ENCODE measurements at regions not wholly inside any gene's neighbourhood (a gene's known extent, or its start where the extent isn't known, plus 50 kb on each side); places are given as distances from the start of the nearest gene placed in this dataset.
A peak's percentile ranks its signal among the peaks of the same experiment; 100 is the strongest.

DNA sequence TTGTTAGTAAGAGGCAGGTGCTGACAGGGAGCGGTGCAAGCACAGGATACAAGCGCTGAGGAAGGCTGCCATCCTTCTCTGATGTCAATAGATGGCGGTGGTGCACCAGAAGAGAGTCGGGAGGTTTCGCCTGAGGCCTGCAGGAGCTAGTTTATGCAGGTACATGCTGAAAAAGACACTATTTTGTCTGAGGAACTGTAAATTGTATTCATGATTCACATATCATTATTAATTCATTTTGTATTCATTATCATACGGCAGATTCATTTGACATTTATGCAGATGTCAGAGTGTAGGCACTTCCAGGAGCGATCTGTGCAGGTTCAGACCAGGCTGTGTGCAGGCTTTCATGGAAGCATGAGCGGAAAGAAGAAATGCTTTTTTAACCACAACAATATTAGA lies 824.0 kb downstream of the STIM2 start (continued):
- TF ChIP-seq, protein P1, sequence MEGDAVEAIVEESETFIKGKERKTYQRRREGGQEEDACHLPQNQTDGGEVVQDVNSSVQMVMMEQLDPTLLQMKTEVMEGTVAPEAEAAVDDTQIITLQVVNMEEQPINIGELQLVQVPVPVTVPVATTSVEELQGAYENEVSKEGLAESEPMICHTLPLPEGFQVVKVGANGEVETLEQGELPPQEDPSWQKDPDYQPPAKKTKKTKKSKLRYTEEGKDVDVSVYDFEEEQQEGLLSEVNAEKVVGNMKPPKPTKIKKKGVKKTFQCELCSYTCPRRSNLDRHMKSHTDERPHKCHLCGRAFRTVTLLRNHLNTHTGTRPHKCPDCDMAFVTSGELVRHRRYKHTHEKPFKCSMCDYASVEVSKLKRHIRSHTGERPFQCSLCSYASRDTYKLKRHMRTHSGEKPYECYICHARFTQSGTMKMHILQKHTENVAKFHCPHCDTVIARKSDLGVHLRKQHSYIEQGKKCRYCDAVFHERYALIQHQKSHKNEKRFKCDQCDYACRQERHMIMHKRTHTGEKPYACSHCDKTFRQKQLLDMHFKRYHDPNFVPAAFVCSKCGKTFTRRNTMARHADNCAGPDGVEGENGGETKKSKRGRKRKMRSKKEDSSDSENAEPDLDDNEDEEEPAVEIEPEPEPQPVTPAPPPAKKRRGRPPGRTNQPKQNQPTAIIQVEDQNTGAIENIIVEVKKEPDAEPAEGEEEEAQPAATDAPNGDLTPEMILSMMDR (conservative IDR thresholded peaks at IDR 0.05; ENCODE audit: low read depth in 2 of 2): peak; percentile 79 to 95
- TF ChIP-seq CREB1 (CRISPR knock-in tag; IDR thresholded peaks at IDR 0.05; ENCODE audit: low read depth): no peak
- no peak for TF ChIP-seq EZH2 (IDR thresholded peaks at IDR 0.05; ENCODE audit: low read depth, unreplicated experiment)
- TF ChIP-seq ZNF114 (CRISPR knock-in tag; IDR thresholded peaks at IDR 0.05): no peak
- no peak for TF ChIP-seq JUNB (IDR thresholded peaks at IDR 0.05; ENCODE audit: unreplicated experiment)
- TF ChIP-seq, protein P2, sequence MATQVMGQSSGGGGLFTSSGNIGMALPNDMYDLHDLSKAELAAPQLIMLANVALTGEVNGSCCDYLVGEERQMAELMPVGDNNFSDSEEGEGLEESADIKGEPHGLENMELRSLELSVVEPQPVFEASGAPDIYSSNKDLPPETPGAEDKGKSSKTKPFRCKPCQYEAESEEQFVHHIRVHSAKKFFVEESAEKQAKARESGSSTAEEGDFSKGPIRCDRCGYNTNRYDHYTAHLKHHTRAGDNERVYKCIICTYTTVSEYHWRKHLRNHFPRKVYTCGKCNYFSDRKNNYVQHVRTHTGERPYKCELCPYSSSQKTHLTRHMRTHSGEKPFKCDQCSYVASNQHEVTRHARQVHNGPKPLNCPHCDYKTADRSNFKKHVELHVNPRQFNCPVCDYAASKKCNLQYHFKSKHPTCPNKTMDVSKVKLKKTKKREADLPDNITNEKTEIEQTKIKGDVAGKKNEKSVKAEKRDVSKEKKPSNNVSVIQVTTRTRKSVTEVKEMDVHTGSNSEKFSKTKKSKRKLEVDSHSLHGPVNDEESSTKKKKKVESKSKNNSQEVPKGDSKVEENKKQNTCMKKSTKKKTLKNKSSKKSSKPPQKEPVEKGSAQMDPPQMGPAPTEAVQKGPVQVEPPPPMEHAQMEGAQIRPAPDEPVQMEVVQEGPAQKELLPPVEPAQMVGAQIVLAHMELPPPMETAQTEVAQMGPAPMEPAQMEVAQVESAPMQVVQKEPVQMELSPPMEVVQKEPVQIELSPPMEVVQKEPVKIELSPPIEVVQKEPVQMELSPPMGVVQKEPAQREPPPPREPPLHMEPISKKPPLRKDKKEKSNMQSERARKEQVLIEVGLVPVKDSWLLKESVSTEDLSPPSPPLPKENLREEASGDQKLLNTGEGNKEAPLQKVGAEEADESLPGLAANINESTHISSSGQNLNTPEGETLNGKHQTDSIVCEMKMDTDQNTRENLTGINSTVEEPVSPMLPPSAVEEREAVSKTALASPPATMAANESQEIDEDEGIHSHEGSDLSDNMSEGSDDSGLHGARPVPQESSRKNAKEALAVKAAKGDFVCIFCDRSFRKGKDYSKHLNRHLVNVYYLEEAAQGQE (IDR thresholded peaks at IDR 0.05; ENCODE audit: unreplicated experiment): no peak

DNA sequence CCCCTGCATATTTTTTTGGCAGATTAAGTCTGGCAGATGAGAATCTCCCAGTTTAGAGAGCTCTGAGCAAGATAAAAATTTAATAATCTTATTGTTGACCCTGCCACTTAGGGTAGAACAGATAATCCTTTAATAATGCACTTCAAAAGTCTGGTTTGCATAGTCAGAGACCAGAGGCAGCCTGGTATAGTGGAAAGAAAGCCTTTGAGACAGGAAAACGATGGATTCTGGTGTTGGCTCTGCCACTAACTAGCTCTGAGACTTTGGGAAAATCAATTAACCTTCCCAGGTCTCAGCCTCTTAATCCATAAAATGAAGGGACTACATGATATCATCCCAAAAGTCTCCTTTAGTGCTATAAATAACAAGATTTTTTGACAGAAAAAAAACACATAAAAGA lies 824.5 kb downstream of the STIM2 start:
- DNase-seq (ENCODE audit: low spot score): no peak
- H3K27me3 ChIP-seq (ENCODE audit: insufficient read depth): no peaks in the 10 kb centered on the region
- no peak overlapping the region for H3K4me2 ChIP-seq
- H3K27ac Mint-ChIP-seq: no peak overlapping the region
- no peaks in the 10 kb centered on the region for H4K20me1 ChIP-seq (replicated peaks; ENCODE audit: insufficient read depth)
- H3K36me3 Mint-ChIP-seq (ENCODE audit: low read depth): no peaks in the 10 kb centered on the region
- H3K36me3 ChIP-seq (ENCODE audit: insufficient read depth): no peaks in the 10 kb centered on the region
- H3K4me1 ChIP-seq (ENCODE audit: insufficient read depth): no peaks in the 10 kb centered on the region
- no peak overlapping the region for H3K4me3 Mint-ChIP-seq
- no peaks in the 10 kb centered on the region for H3K9me2 ChIP-seq (ENCODE audit: insufficient read depth)
- H3K9me3 Mint-ChIP-seq: no peaks in the 10 kb centered on the region
- no peak overlapping the region for H3K4me3 ChIP-seq
- peak overlapping the region; percentile 9; the same call in 1 of the 2 replicates for H2AFZ ChIP-seq
- ATAC-seq: no peak
- H3K27ac ChIP-seq (ENCODE audit: low read depth): no peak overlapping the region
- peaks cover 2% of the 10 kb centered on the region for H3K27me3 Mint-ChIP-seq (ENCODE audit: insufficient read depth, low read depth, poor library complexity)
- no peaks in the 10 kb centered on the region for H3F3A ChIP-seq (replicated peaks; ENCODE audit: low read depth)
- H3K79me2 ChIP-seq (replicated peaks; ENCODE audit: insufficient read depth): no peaks in the 10 kb centered on the region
- peaks cover 2% of the 10 kb centered on the region for H3K4me1 Mint-ChIP-seq
- TF ChIP-seq STAT1 (IDR thresholded peaks at IDR 0.05; ENCODE audit: unreplicated experiment) (no peak), CREB1 (CRISPR knock-in tag; IDR thresholded peaks at IDR 0.05; ENCODE audit: low read depth) (no peak), ZNF331 (CRISPR knock-in tag; IDR thresholded peaks at IDR 0.05; ENCODE audit: low read depth) (no peak), EZH2phosphoT487 (IDR thresholded peaks at IDR 0.05; ENCODE audit: unreplicated experiment) (no peak), ZNF114 (CRISPR knock-in tag; IDR thresholded peaks at IDR 0.05) (no peak), JUNB (IDR thresholded peaks at IDR 0.05; ENCODE audit: unreplicated experiment) (no peak), EZH2 (IDR thresholded peaks at IDR 0.05; ENCODE audit: low read depth, unreplicated experiment) (no peak), POLR2AphosphoS5 (IDR thresholded peaks at IDR 0.05; ENCODE audit: low read depth) (no peak), NANOG (IDR thresholded peaks at IDR 0.05; ENCODE audit: borderline replicate concordance) (no peak)
- TF ChIP-seq, protein P1 (conservative IDR thresholded peaks at IDR 0.05; ENCODE audit: low read depth in 2 of 2): no peak
- TF ChIP-seq, protein P3, sequence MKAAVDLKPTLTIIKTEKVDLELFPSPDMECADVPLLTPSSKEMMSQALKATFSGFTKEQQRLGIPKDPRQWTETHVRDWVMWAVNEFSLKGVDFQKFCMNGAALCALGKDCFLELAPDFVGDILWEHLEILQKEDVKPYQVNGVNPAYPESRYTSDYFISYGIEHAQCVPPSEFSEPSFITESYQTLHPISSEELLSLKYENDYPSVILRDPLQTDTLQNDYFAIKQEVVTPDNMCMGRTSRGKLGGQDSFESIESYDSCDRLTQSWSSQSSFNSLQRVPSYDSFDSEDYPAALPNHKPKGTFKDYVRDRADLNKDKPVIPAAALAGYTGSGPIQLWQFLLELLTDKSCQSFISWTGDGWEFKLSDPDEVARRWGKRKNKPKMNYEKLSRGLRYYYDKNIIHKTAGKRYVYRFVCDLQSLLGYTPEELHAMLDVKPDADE (IDR thresholded peaks at IDR 0.05): no peak
- TF ChIP-seq, protein P2 (IDR thresholded peaks at IDR 0.05; ENCODE audit: unreplicated experiment): no peak
